Suprapubic skin (tissue), 4 donors: ENCODE measurements at regions not wholly inside any gene's neighbourhood (a gene's known extent, or its start where the extent isn't known, plus 50 kb on each side); places are given as distances from the start of the nearest gene placed in this dataset.

Source experiments
- POLR2A ChIP-seq, 2 donors: fragments of 450-650 bp; IDR thresholded peaks; one replicate each; pipeline ENCODE4 v1.6.1; 2017; ENCODE audit warnings: antibody characterized with exemption in 2 of 2, mild to moderate bottlenecking in 2 of 2, moderate library complexity in 2 of 2
- POLR2AphosphoS5 ChIP-seq, 3 donors: sonication (generic); formaldehyde crosslinking; IDR thresholded peaks; one replicate each; pipeline ENCODE4 v1.6.1; 2017; ENCODE audit warnings: antibody characterized with exemption in 3 of 3
- TF ChIP-seq, protein P1 (sequence below), 2 donors: fragments of 200-600 bp in 1 of 2; fragments of 450-650 bp in 1 of 2; sonication (generic) in 1 of 2; IDR thresholded peaks; one replicate each; pipeline ENCODE4 v1.5.1; 2016 to 2019; ENCODE audit warnings: antibody characterized with exemption in 2 of 2, mild to moderate bottlenecking in 1 of 2, moderate library complexity in 1 of 2

DNA sequence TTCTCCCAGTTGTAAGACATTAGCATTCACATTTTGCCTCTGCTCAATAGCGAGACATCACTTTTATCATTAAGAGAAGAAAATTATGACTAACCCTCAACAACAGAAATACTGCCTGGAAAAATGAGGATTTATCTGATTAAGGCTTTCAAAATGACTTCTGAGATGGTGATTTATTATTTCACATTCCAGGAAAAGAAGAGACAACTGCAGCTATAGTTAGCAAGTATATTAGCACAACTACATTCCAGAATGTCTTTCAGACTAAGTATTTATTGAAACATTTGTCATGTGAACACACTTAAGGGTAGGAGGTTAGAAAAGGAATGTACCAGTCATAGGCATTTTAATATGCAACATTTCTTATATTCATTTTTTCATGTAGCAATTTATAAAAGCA, 162.0 kb downstream of the IQUB start:
- TF ChIP-seq, protein P1, sequence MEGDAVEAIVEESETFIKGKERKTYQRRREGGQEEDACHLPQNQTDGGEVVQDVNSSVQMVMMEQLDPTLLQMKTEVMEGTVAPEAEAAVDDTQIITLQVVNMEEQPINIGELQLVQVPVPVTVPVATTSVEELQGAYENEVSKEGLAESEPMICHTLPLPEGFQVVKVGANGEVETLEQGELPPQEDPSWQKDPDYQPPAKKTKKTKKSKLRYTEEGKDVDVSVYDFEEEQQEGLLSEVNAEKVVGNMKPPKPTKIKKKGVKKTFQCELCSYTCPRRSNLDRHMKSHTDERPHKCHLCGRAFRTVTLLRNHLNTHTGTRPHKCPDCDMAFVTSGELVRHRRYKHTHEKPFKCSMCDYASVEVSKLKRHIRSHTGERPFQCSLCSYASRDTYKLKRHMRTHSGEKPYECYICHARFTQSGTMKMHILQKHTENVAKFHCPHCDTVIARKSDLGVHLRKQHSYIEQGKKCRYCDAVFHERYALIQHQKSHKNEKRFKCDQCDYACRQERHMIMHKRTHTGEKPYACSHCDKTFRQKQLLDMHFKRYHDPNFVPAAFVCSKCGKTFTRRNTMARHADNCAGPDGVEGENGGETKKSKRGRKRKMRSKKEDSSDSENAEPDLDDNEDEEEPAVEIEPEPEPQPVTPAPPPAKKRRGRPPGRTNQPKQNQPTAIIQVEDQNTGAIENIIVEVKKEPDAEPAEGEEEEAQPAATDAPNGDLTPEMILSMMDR (IDR thresholded peaks at IDR 0.05), result no peak
- no peak for TF ChIP-seq POLR2AphosphoS5 (IDR thresholded peaks at IDR 0.05)
- TF ChIP-seq POLR2A (IDR thresholded peaks at IDR 0.05), result no peak
